ENCODE measurements at regions not wholly inside any gene's neighbourhood (a gene's known extent, or its start where the extent isn't known, plus 50 kb on each side); places are given as distances from the start of the nearest gene placed in this dataset.

DNA sequence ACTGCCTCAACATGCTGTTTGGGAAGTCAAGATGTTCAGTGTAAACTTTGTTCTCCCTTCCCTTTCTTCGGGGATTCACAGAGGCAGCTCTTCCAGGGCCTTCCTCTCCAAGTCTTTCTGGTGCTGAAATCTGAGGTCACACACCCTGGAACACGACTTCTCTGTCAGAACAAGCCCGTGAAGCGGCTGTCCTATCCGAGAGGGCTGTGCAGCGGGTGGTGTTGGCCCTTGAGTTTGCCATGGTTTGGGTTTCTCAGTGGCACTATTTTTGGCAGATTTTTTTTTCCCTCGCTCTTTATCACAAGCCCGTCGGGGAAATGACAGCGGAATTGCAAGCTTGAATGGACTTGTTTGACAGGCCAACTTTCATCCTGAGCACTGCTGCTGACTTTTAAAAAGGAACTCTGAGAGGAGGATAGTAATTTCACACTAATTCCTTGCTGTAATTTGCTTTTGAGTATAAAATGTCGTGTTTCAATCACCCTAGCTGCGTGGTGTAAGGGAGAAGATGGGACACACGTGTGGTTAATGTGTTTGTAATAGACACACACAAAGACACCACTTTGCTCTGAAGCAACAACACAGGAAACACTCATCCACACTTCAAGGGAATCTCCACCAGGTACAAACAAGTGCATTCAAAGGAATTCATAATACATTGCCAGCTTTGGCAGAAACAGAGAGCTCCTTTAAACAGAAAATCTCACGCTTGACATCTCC is 60.1 kb upstream of the TARBP1 start:
- H3K9ac ChIP-seq (ENCODE audit: low read length), result no peak overlapping the region
- no peaks in the 10 kb centered on the region for H3K27me3 ChIP-seq (ENCODE audit: low read length)
- H3K9me3 ChIP-seq (ENCODE audit: low read length), result no peaks in the 10 kb centered on the region
- no peak overlapping the region for H3K4me3 ChIP-seq (ENCODE audit: low read length)
- no peak for DNase-seq
- H3K79me2 ChIP-seq (ENCODE audit: low read length), result no peaks in the 10 kb centered on the region
- H4K20me1 ChIP-seq (ENCODE audit: insufficient read depth, low read depth, low read length), result no peaks in the 10 kb centered on the region
- H3K9me2 ChIP-seq (replicated peaks; ENCODE audit: insufficient read depth, low read length), result no peaks in the 10 kb centered on the region
- H3K4me1 ChIP-seq (ENCODE audit: low read length), result no peaks in the 10 kb centered on the region
- H2AFZ ChIP-seq (ENCODE audit: low read length), result no peak overlapping the region
- no peaks in the 10 kb centered on the region for H3K36me3 ChIP-seq (ENCODE audit: insufficient read depth, low read length)
- H3K27ac ChIP-seq (ENCODE audit: low read length), result no peak overlapping the region
- no peak overlapping the region for H3K4me2 ChIP-seq (ENCODE audit: low read depth, low read length, poor library complexity, severe bottlenecking)

DNA sequence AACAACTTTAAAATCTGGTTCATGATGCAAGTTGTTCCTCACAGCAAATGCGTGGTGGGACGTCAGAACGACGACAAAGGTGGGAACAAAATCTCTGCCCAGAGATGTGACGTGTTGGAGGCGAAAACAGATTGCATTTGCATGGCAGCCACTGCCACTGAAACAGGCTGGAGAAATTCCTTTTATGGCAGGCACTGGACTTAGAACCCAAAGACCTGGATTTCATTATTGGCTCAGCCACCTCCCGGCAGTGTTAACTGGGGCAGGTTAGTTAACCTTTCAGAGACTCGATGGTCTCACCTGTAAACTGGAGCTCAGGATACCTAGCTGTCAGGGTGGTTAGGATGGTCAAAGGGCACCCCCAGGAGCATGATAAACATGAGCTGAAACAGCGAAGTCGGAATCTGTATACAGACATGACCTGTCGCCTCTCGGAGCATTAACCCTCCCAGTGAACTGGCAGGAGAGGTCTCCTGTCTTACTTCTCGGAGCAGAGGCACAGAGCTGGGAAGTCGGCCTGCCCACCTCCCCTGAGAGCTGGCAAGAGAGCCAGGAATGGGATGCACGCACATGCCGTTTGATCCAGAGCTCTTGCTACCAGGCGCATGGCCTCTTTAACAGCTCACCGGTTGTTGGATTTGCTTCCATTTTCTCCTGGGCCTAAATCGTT is 59.2 kb upstream of the TARBP1 start:
- no peaks in the 10 kb centered on the region for H3K9me2 ChIP-seq (replicated peaks; ENCODE audit: insufficient read depth, low read length)

GRCh38 chr1:234537236-234537635 is 58.3 kb upstream of the TARBP1 start:
- no peak for DNase-seq
- Histone ChIP-seq H3K4me1 (ENCODE audit: low read length) (no peaks in the 10 kb centered on the region), H4K20me1 (ENCODE audit: insufficient read depth, low read depth, low read length) (no peaks in the 10 kb centered on the region), H3K9ac (ENCODE audit: low read length) (no peak overlapping the region), H3K9me2 (replicated peaks; ENCODE audit: insufficient read depth, low read length) (no peaks in the 10 kb centered on the region), H3K4me2 (ENCODE audit: low read depth, low read length, poor library complexity, severe bottlenecking) (no peak overlapping the region), H3K27ac (ENCODE audit: low read length) (no peak overlapping the region), H3K9me3 (ENCODE audit: low read length) (no peaks in the 10 kb centered on the region), H3K4me3 (ENCODE audit: low read length) (no peak overlapping the region), H3K27me3 (ENCODE audit: low read length) (no peaks in the 10 kb centered on the region), H3K79me2 (ENCODE audit: low read length) (no peaks in the 10 kb centered on the region), H3K36me3 (ENCODE audit: insufficient read depth, low read length) (no peaks in the 10 kb centered on the region), H2AFZ (ENCODE audit: low read length) (no peak overlapping the region)

More for the DNA sequence above, 59.2 kb upstream of the TARBP1 start:
- H2AFZ ChIP-seq (ENCODE audit: low read length), result no peak overlapping the region
- no peak overlapping the region for H3K9ac ChIP-seq (ENCODE audit: low read length)
- H3K27me3 ChIP-seq (ENCODE audit: low read length), result no peaks in the 10 kb centered on the region
- H3K36me3 ChIP-seq (ENCODE audit: insufficient read depth, low read length), result no peaks in the 10 kb centered on the region
- no peak overlapping the region for H3K27ac ChIP-seq (ENCODE audit: low read length)
- no peaks in the 10 kb centered on the region for H4K20me1 ChIP-seq (ENCODE audit: insufficient read depth, low read depth, low read length)
- H3K79me2 ChIP-seq (ENCODE audit: low read length), result no peaks in the 10 kb centered on the region
- no peak for DNase-seq
- no peaks in the 10 kb centered on the region for H3K9me3 ChIP-seq (ENCODE audit: low read length)
- no peaks in the 10 kb centered on the region for H3K4me1 ChIP-seq (ENCODE audit: low read length)
- no peak overlapping the region for H3K4me3 ChIP-seq (ENCODE audit: low read length)
- no peak overlapping the region for H3K4me2 ChIP-seq (ENCODE audit: low read depth, low read length, poor library complexity, severe bottlenecking)

- Histone ChIP-seq H3K9me3 (ENCODE audit: low read length) (no peaks in the 10 kb centered on the region), H3K36me3 (ENCODE audit: insufficient read depth, low read length) (no peaks in the 10 kb centered on the region), H3K4me3 (ENCODE audit: low read length) (no peak overlapping the region), H3K9ac (ENCODE audit: low read length) (no peak overlapping the region), H3K4me2 (ENCODE audit: low read depth, low read length, poor library complexity, severe bottlenecking) (no peak overlapping the region), H3K27me3 (ENCODE audit: low read length) (no peaks in the 10 kb centered on the region), H2AFZ (ENCODE audit: low read length) (no peak overlapping the region), H4K20me1 (ENCODE audit: insufficient read depth, low read depth, low read length) (no peaks in the 10 kb centered on the region), H3K79me2 (ENCODE audit: low read length) (no peaks in the 10 kb centered on the region), H3K27ac (ENCODE audit: low read length) (no peak overlapping the region), H3K9me2 (replicated peaks; ENCODE audit: insufficient read depth, low read length) (no peaks in the 10 kb centered on the region), H3K4me1 (ENCODE audit: low read length) (no peaks in the 10 kb centered on the region)
- DNase-seq, result no peak
Observed at GRCh38 chr1:234536741-234537140, 57.8 kb upstream of the TARBP1 start.

DNA sequence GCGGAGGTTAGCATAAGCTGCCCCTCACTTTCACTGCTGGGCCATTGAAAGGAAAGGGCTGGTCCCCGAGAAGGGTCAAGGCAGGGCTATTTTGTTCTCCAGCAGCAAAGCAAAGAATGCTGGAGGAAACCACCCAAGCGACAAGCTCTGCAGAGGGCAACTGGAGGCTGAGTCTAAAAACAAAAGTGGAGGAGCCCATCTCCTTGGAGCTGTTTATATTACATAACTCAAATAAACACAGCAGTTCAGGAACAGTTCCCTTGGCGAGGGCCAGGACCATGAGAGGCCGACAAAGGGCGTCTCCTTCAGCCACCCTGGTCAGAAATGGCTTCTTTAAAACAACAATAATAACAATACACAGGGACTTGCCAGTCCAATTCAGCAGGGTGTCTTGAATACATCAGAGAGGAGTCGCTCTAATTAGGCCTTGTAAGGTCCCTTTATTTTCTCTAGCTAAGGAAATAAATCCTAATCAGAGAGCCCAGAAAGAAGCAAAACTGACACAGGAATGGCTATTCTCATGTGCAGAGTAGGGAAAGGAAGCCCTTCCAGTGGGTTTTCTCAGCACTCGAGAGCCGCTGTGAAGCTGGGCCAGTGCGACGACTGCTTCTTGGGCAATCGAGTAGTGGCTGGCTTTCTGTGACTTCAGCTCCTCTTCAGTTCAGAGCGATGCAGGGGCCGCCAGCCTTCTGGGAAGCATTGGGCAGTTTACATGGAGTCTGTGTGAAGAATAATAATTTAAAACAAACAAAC is 57.0 kb upstream of the TARBP1 start:
- Histone ChIP-seq H4K20me1 (ENCODE audit: insufficient read depth, low read depth, low read length) (no peaks in the 10 kb centered on the region), H3K4me1 (ENCODE audit: low read length) (no peaks in the 10 kb centered on the region), H3K36me3 (ENCODE audit: insufficient read depth, low read length) (no peaks in the 10 kb centered on the region), H3K27ac (ENCODE audit: low read length) (no peak overlapping the region), H3K27me3 (ENCODE audit: low read length) (no peaks in the 10 kb centered on the region), H3K9me3 (ENCODE audit: low read length) (no peaks in the 10 kb centered on the region), H3K9ac (ENCODE audit: low read length) (no peak overlapping the region), H3K4me2 (ENCODE audit: low read depth, low read length, poor library complexity, severe bottlenecking) (no peak overlapping the region), H3K4me3 (ENCODE audit: low read length) (no peak overlapping the region), H3K79me2 (ENCODE audit: low read length) (no peaks in the 10 kb centered on the region), H2AFZ (ENCODE audit: low read length) (no peak overlapping the region), H3K9me2 (replicated peaks; ENCODE audit: insufficient read depth, low read length) (no peaks in the 10 kb centered on the region)
- no peak for DNase-seq

DNA sequence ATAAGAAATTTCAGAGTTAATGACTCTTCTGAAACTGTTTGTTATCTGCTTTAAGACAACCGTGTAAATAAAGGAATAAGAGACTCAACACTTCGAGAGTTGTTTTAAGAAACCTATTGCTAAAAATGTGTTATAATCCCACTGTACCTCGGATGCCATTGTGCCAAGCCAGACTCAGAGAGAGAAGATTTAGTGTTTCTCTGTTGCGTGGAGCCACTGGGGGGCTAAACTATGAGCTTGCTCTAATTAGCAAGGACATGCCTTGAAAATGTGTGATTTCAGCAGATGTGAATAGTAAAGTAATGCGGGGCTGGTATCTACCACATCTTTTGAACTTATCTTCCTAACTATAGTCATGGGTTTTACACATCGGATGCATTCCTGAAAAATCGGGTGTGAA is 56.2 kb upstream of the TARBP1 start:
- Histone ChIP-seq H3K36me3 (ENCODE audit: insufficient read depth, low read length) (no peaks in the 10 kb centered on the region), H4K20me1 (ENCODE audit: insufficient read depth, low read depth, low read length) (no peaks in the 10 kb centered on the region), H3K4me1 (ENCODE audit: low read length) (no peaks in the 10 kb centered on the region), H3K27me3 (ENCODE audit: low read length) (no peaks in the 10 kb centered on the region), H3K4me2 (ENCODE audit: low read depth, low read length, poor library complexity, severe bottlenecking) (no peak overlapping the region), H3K79me2 (ENCODE audit: low read length) (no peaks in the 10 kb centered on the region), H3K9ac (ENCODE audit: low read length) (no peak overlapping the region), H3K9me3 (ENCODE audit: low read length) (no peaks in the 10 kb centered on the region), H3K4me3 (ENCODE audit: low read length) (no peak overlapping the region), H3K27ac (ENCODE audit: low read length) (no peak overlapping the region), H3K9me2 (replicated peaks; ENCODE audit: insufficient read depth, low read length) (no peaks in the 10 kb centered on the region), H2AFZ (ENCODE audit: low read length) (no peak overlapping the region)
- DNase-seq, result no peak

DNA sequence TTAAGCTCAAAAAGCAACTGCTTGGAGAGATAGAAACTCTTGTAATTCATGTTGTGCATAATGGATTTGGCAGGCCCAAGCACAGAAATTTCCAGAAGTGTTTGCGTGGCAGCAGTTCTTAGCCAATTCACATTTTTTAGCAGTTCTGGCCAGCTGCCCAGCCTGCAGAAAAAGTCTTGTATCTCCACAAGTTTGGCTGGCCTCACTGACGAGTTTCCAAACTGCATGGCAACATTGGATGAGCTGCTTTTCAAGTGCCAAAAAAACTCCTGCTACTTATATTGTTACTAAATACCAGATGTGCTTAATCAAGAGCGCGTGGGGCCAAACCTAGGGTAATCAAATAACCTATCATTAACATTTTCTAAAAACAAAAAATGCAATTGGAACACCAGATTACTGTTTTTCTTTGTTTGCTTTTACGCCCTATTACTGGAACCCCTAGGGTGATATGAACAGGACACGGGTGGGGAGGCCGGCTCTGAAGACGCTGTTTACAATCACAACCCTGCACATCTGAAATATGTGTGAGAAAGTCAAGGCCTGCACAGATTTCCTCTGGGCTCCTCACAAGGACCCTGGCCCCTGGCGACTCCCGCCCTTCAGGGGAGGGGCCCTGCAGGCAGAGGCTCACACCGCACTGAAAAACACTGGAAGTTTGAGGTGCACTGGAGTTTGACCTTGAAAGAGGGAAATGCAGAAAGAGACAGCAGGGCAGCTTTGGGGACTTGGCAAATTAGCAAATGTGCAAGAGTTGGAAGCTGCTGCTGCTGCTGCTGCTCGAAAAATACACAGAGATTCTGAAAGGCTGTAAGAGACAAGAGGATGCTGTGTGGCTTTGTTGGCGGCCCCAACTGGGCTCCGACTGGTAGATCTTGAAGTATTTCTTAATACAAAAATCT is 55.2 kb upstream of the TARBP1 start:
- Histone ChIP-seq H3K9ac (ENCODE audit: low read length) (no peak overlapping the region), H3K36me3 (ENCODE audit: insufficient read depth, low read length) (no peaks in the 10 kb centered on the region), H4K20me1 (ENCODE audit: insufficient read depth, low read depth, low read length) (no peaks in the 10 kb centered on the region), H3K9me3 (ENCODE audit: low read length) (no peaks in the 10 kb centered on the region), H3K27ac (ENCODE audit: low read length) (no peak overlapping the region), H3K4me2 (ENCODE audit: low read depth, low read length, poor library complexity, severe bottlenecking) (no peak overlapping the region), H3K27me3 (ENCODE audit: low read length) (no peaks in the 10 kb centered on the region), H3K9me2 (replicated peaks; ENCODE audit: insufficient read depth, low read length) (no peaks in the 10 kb centered on the region), H3K79me2 (ENCODE audit: low read length) (no peaks in the 10 kb centered on the region), H3K4me1 (ENCODE audit: low read length) (no peaks in the 10 kb centered on the region), H3K4me3 (ENCODE audit: low read length) (no peak overlapping the region), H2AFZ (ENCODE audit: low read length) (no peak overlapping the region)
- no peak for DNase-seq
